ENCODE measurements at regions not wholly inside any gene's neighbourhood (a gene's known extent, or its start where the extent isn't known, plus 50 kb on each side); places are given as distances from the start of the nearest gene placed in this dataset.
"Not testable (repeated sequence)": the region's sequence is repeated elsewhere in the genome, so short reads cannot be mapped to it uniquely, and the experiment has no call there.

DNA sequence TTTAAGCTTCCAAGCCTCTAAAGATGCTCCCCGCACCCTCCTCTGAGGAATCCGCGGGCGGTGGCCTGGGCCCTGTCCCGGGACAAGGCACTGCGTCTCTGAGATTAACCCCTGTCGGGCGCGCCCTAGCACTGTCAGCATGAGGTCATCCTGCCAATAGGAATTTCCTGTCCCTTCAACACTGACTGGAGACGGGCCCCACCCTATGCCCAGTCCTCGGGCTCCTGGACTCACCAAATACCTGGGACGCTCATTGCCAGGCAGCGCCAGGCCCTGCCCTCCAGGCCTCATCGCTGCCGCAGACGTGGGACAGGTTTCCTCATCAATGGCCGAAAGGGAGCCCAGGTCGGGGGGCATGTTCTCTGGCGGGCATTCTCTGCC lies 67.6 kb upstream of the SH3GL3 start:
- ChIA-PET CTCF (interaction anchor here (1.1 to 1.7 kb wide), 2 partner anchors 11 to 14 kb away, joined by 3 to 4 read pairs; no protein-coding TSS in a partner anchor), POLR2A (no interaction called here)
- TF ChIP-seq, protein P1, sequence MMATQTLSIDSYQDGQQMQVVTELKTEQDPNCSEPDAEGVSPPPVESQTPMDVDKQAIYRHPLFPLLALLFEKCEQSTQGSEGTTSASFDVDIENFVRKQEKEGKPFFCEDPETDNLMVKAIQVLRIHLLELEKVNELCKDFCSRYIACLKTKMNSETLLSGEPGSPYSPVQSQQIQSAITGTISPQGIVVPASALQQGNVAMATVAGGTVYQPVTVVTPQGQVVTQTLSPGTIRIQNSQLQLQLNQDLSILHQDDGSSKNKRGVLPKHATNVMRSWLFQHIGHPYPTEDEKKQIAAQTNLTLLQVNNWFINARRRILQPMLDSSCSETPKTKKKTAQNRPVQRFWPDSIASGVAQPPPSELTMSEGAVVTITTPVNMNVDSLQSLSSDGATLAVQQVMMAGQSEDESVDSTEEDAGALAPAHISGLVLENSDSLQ (IDR thresholded peaks at IDR 0.05) = no peak
- no peak for TF ChIP-seq NFRKB (IDR thresholded peaks at IDR 0.05)
- DNase-seq (ENCODE audit: extremely low spot score) = no peak

DNA sequence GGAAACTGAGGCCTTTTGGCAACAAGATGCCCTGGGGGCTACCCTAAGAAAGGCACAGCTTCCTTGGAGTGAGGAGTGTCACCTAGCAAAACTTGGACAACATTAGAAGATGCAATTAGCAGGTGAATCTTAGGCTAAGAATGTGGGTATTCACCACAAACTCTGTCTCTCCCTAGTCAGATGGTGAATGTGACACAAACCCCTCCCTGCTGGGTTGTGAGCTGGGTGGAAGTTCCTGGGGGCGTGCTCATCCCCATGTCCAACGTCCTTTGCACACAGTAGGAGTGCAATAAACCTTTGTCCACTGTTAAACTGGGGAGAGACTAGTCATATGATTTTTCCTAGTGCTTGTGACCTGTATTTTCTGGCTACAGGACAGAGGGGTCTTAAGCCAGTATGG lies 67.1 kb upstream of the SH3GL3 start:
- ChIA-PET POLR2A (no interaction called here), CTCF (interaction anchor here (0.6 to 1.7 kb wide), 5 partner anchors 11 to 369 kb away, joined by 3 to 17 read pairs (median 3); partner anchors contain the start of gene C15orf40)
- DNase-seq (ENCODE audit: extremely low spot score) = no peak
- TF ChIP-seq SP1 (IDR thresholded peaks at IDR 0.05) (no peak), FOXK2 (IDR thresholded peaks at IDR 0.05) (no peak), HDGF (IDR thresholded peaks at IDR 0.05; ENCODE audit: borderline replicate concordance) (no peak), ARNT (IDR thresholded peaks at IDR 0.05) (no peak), L3MBTL2 (conservative IDR thresholded peaks at IDR 0.05) (no peak), FOXA1 (IDR thresholded peaks at IDR 0.05) (no peak), SUZ12 (IDR thresholded peaks at IDR 0.05) (no peak), ELF4 (IDR thresholded peaks at IDR 0.05) (no peak), FOXM1 (IDR thresholded peaks at IDR 0.05; ENCODE audit: borderline replicate concordance) (no peak), LEF1 (IDR thresholded peaks at IDR 0.05; ENCODE audit: borderline replicate concordance) (no peak), ZNF384 (IDR thresholded peaks at IDR 0.05) (no peak), BHLHE40 (IDR thresholded peaks at IDR 0.05; ENCODE audit: borderline replicate concordance) (no peak), NFRKB (IDR thresholded peaks at IDR 0.05) (no peak), CTBP1 (IDR thresholded peaks at IDR 0.05; ENCODE audit: borderline replicate concordance) (no peak), TARDBP (IDR thresholded peaks at IDR 0.05) (no peak)
- TF ChIP-seq, protein P1 (IDR thresholded peaks at IDR 0.05) = no peak

- ChIA-PET POLR2A (no interaction called here), CTCF (interaction anchor here (0.6 to 1.7 kb wide), 5 partner anchors 10 to 370 kb away, joined by 3 to 17 read pairs (median 3); partner anchors contain the start of gene C15orf40)
- TF ChIP-seq HDGF (IDR thresholded peaks at IDR 0.05; ENCODE audit: borderline replicate concordance) (no peak), LEF1 (IDR thresholded peaks at IDR 0.05; ENCODE audit: borderline replicate concordance) (no peak), NFRKB (IDR thresholded peaks at IDR 0.05) (no peak), CTBP1 (IDR thresholded peaks at IDR 0.05; ENCODE audit: borderline replicate concordance) (no peak), ARNT (IDR thresholded peaks at IDR 0.05) (no peak), ZNF384 (IDR thresholded peaks at IDR 0.05) (no peak), BHLHE40 (IDR thresholded peaks at IDR 0.05; ENCODE audit: borderline replicate concordance) (no peak), FOXK2 (IDR thresholded peaks at IDR 0.05) (no peak), TARDBP (IDR thresholded peaks at IDR 0.05) (no peak), SP1 (IDR thresholded peaks at IDR 0.05) (no peak), FOXM1 (IDR thresholded peaks at IDR 0.05; ENCODE audit: borderline replicate concordance) (no peak), SUZ12 (IDR thresholded peaks at IDR 0.05) (no peak), FOXA1 (IDR thresholded peaks at IDR 0.05) (no peak)
- TF ChIP-seq, protein P1 (IDR thresholded peaks at IDR 0.05) = no peak
- peak; percentile 21 for DNase-seq (ENCODE audit: extremely low spot score)
Measured at GRCh38 chr15:83380682-83381081, 66.5 kb upstream of the SH3GL3 start.

DNA sequence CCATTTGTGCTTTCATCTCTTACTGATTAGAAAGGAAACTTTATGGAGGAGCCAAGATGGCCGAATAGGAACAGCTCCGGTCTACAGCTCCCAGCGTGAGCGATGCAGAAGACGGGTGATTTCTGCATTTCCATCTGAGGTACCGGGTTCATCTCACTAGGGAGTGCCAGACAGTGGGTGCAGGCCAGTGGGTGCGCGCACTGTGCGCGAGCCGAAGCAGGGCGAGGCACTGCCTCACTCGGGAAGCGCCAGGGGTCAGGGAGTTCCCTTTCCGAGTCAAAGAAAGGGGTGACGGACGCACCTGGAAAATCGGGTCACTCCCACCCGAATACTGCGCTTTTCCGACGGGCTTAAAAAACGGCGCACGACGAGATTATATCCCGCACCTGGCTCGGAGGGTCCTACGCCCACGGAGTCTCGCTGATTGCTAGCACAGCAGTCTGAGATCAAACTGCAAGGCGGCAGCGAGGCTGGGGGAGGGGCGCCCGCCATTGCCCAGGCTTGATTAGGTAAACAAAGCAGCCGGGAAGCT lies 63.5 kb upstream of the SH3GL3 start:
- DNase-seq (ENCODE audit: extremely low spot score); POLR2A ChIA-PET; CTCF ChIA-PET: not testable (repeated sequence)
- TF ChIP-seq L3MBTL2 (conservative IDR thresholded peaks at IDR 0.05) (peak; percentile 71), NFRKB (IDR thresholded peaks at IDR 0.05) (0 out of 2 replicates have a peak, but pooled peaks have one; percentile 53)

DNA sequence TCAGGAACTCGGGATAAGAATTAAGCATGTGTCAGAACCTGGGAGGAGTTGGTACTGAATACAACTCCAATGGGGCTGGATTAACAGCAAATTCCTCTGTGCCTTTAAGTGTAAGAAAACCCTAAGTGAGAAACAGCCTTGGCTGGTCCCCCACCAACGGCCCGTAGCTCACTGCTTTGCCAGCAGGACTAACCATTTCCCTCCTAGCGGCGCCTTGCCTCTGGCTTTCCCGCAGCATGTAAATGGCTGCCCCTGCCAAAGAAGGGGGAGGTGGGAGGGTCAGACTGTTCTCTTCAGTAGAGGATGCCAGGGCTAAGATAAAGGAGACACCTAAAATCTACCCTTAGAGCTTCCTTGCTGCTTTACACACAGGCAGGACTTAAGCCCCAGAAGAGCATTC lies 51.0 kb upstream of the SH3GL3 start:
- TF ChIP-seq TARDBP (IDR thresholded peaks at IDR 0.05) = no peak
- TF ChIP-seq ELF4 (IDR thresholded peaks at IDR 0.05) = no peak
- no peak for TF ChIP-seq ARNT (IDR thresholded peaks at IDR 0.05)
- TF ChIP-seq SUZ12 (IDR thresholded peaks at IDR 0.05) = no peak
- no peak for TF ChIP-seq HDGF (IDR thresholded peaks at IDR 0.05; ENCODE audit: borderline replicate concordance)
- TF ChIP-seq CTBP1 (IDR thresholded peaks at IDR 0.05; ENCODE audit: borderline replicate concordance) = no peak
- ChIA-PET CTCF (no interaction called here), POLR2A (no interaction called here)
- no peak for DNase-seq (ENCODE audit: extremely low spot score)
